SH-SY5Y (cell line): ENCODE measurements at regions not wholly inside any gene's neighbourhood (a gene's known extent, or its start where the extent isn't known, plus 50 kb on each side); places are given as distances from the start of the nearest gene placed in this dataset.

Experiments
- GATA2 ChIP-seq: IDR thresholded peaks from 2 replicates; pipeline ENCODE4 v1.6.1; 2011; ENCODE audit warnings: mild to moderate bottlenecking, low read depth, low read length
- GATA3 ChIP-seq: IDR thresholded peaks from 2 replicates; pipeline ENCODE4 v1.6.1; 2011; ENCODE audit warnings: low read depth, mild to moderate bottlenecking, low read length, moderate library complexity

GRCh38 chr16:7217797-7218196 is 114.8 kb upstream of the RBFOX1 start:
- TF ChIP-seq GATA3 (no peak), GATA2 (no peak)

GRCh38 chr16:7216719-7217118 is 115.9 kb upstream of the RBFOX1 start:
- no peak for TF ChIP-seq GATA2

GRCh38 chr16:7211781-7212180 is 120.9 kb upstream of the RBFOX1 start:
- TF ChIP-seq GATA2 (no peak), GATA3 (no peak)

GRCh38 chr16:7209598-7209997 is 123.0 kb upstream of the RBFOX1 start:
- TF ChIP-seq GATA3 (no peak), GATA2 (no peak)

GRCh38 chr16:7206469-7206868 is 126.2 kb upstream of the RBFOX1 start:
- no peak for TF ChIP-seq GATA3
- TF ChIP-seq GATA2: no peak

- TF ChIP-seq GATA2 (no peak), GATA3 (no peak)
Observed at GRCh38 chr16:7200320-7200719, 132.3 kb upstream of the RBFOX1 start.

- no peak for TF ChIP-seq GATA3
Observed at GRCh38 chr16:7185689-7186088, 147.0 kb upstream of the RBFOX1 start.

- TF ChIP-seq GATA2: no peak
- TF ChIP-seq GATA3: no peak
Observed at GRCh38 chr16:7185165-7185564, 147.5 kb upstream of the RBFOX1 start.

- no peak for TF ChIP-seq GATA3
- TF ChIP-seq GATA2: no peak
Observed at GRCh38 chr16:7183768-7184167, 148.9 kb upstream of the RBFOX1 start.

GRCh38 chr16:7182510-7183109 is 150.0 kb upstream of the RBFOX1 start:
- TF ChIP-seq GATA3 (no peak), GATA2 (no peak)

- TF ChIP-seq GATA2 (no peak), GATA3 (no peak)
Observed at GRCh38 chr16:7177875-7178274, 154.8 kb upstream of the RBFOX1 start.

GRCh38 chr16:7171151-7171550 is 161.5 kb upstream of the RBFOX1 start:
- TF ChIP-seq GATA2 (no peak), GATA3 (no peak)

- no peak for TF ChIP-seq GATA2
- no peak for TF ChIP-seq GATA3
Observed at GRCh38 chr16:7167626-7168025, 165.0 kb upstream of the RBFOX1 start.

GRCh38 chr16:7161891-7162290 is 170.8 kb upstream of the RBFOX1 start:
- no peak for TF ChIP-seq GATA3
- no peak for TF ChIP-seq GATA2

- TF ChIP-seq GATA2 (no peak), GATA3 (no peak)
Observed at GRCh38 chr16:7160093-7160492, 172.6 kb upstream of the RBFOX1 start.

GRCh38 chr16:7158481-7158880 is 174.2 kb upstream of the RBFOX1 start:
- no peak for TF ChIP-seq GATA2
- no peak for TF ChIP-seq GATA3

- no peak for TF ChIP-seq GATA2
- TF ChIP-seq GATA3: no peak
Observed at GRCh38 chr16:7150230-7150629, 182.4 kb upstream of the RBFOX1 start.
